Testis (tissue), 2 donors: ENCODE measurements at regions not wholly inside any gene's neighbourhood (a gene's known extent, or its start where the extent isn't known, plus 50 kb on each side); places are given as distances from the start of the nearest gene placed in this dataset.

Experiments used
- POLR2A ChIP-seq: fragments of 450-650 bp; IDR thresholded peaks from one replicate; pipeline ENCODE4 v1.6.1; 2017; ENCODE audit warnings: antibody characterized with exemption, mild to moderate bottlenecking, moderate library complexity
- TF ChIP-seq, protein P1 (sequence below), 3 experiments: fragments of 450-650 bp in 2 of 3; fragments of 200-600 bp in 1 of 3; sonication (generic) in 1 of 3; IDR thresholded peaks; one replicate each; pipeline ENCODE4 v1.5.1; 2016 to 2019; ENCODE audit warnings: antibody characterized with exemption in 3 of 3, mild to moderate bottlenecking in 2 of 3, moderate library complexity in 1 of 3

DNA sequence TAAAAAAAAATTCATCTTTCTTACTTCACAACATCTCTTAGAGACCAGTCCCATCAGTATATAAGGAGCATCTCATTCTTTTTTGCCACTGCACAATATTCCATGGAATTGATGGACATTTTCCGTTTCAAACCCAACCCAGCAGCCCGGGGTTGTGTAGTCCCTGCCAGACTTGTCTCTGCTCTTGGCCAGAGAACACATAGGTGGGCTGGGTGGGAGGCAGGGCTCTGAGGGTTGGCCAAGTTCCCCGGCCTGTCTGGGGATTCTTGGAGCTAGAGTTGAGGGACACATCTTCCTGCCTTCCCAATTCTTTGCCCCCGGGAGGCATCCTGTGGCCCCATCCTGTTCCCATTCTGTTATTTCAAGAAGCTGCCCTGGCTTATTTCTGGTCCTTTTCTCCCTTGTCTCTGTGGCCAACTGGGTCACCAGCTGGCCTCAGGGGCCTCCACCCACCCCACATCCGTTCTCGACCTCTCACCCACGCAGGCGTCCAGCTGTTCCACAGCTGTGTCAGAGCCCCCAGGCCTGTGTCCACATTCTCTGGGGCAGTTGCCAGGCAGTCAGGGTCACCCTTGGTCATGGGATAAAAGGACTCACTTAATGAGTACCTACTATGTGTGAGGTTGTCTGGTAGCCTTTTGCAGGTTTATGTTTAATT, 52.0 kb upstream of the CCDC63 start:
- TF ChIP-seq, protein P1, sequence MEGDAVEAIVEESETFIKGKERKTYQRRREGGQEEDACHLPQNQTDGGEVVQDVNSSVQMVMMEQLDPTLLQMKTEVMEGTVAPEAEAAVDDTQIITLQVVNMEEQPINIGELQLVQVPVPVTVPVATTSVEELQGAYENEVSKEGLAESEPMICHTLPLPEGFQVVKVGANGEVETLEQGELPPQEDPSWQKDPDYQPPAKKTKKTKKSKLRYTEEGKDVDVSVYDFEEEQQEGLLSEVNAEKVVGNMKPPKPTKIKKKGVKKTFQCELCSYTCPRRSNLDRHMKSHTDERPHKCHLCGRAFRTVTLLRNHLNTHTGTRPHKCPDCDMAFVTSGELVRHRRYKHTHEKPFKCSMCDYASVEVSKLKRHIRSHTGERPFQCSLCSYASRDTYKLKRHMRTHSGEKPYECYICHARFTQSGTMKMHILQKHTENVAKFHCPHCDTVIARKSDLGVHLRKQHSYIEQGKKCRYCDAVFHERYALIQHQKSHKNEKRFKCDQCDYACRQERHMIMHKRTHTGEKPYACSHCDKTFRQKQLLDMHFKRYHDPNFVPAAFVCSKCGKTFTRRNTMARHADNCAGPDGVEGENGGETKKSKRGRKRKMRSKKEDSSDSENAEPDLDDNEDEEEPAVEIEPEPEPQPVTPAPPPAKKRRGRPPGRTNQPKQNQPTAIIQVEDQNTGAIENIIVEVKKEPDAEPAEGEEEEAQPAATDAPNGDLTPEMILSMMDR (IDR thresholded peaks at IDR 0.05) = no peak
- no peak for TF ChIP-seq POLR2A
